HEK293 (cell line): ENCODE measurements at regions not wholly inside any gene's neighbourhood (a gene's known extent, or its start where the extent isn't known, plus 50 kb on each side); places are given as distances from the start of the nearest gene placed in this dataset.

Source experiments
- CTCF ChIA-PET: fragments of 350-600 bp; formaldehyde crosslinking; extraction: SDS; loops from one replicate; lab custom pipeline; 2021; ENCODE audit warnings: antibody characterized with exemption; lab: Yijun Ruan, JAX
- POLR2A ChIA-PET: fragments of 300-600 bp; formaldehyde crosslinking; extraction: SDS; loops from one replicate; lab custom pipeline; 2020; ENCODE audit warnings: antibody characterized with exemption, inconsistent platforms; lab: Yijun Ruan, JAX
- H3K27ac ChIP-seq: fragments of 200-500 bp; sonication (Bioruptor generic); 2 replicates; pipeline ENCODE4 v1.5.1; 2014; ENCODE audit warnings: low read depth, low read length, control low read depth, inconsistent platforms; ENCODE audit errors: extremely low read depth
- H3K36me3 ChIP-seq, 2 experiments: fragments of 200-500 bp in 1 of 2; sonication (Bioruptor generic) in 1 of 2; 1 replicate in 1 of 2; 2 replicates in 1 of 2; pipeline ENCODE4 v1.5.1; 2014 to 2017; ENCODE audit warnings: inconsistent platforms in 2 of 2, low read length in 2 of 2; ENCODE audit not compliant: control insufficient read depth in 2 of 2, insufficient read depth in 1 of 2
- H3K4me1 ChIP-seq: fragments of 200-500 bp; sonication (Bioruptor generic); 2 replicates; pipeline ENCODE4 v1.5.1; 2014; ENCODE audit warnings: mild to moderate bottlenecking, low read length, inconsistent platforms; ENCODE audit not compliant: control insufficient read depth, insufficient read depth
- H3K4me3 ChIP-seq: 2 replicates; pipeline ENCODE4 v1.5.1; 2011; ENCODE audit warnings: low read depth, mild to moderate bottlenecking, control low read depth, low read length, moderate library complexity
- H3K9me3 ChIP-seq: fragments of 200-500 bp; sonication (Bioruptor generic); 2 replicates; pipeline ENCODE4 v1.5.1; 2014; ENCODE audit warnings: low read depth, low read length, inconsistent platforms; ENCODE audit not compliant: control insufficient read depth, insufficient read depth
- ATF2 ChIP-seq: fragments of 450-650 bp; formaldehyde crosslinking; IDR thresholded peaks from 2 replicates; pipeline ENCODE4 v1.5.1; 2016; ENCODE audit warnings: missing biosample characterization, missing genetic modification characterization, low read depth
- IKZF3 ChIP-seq: fragments of 450-650 bp; IDR thresholded peaks from 2 replicates; pipeline ENCODE4 v1.5.0; 2018; ENCODE audit warnings: missing biosample characterization, mild to moderate bottlenecking, missing genetic modification characterization, moderate library complexity
- OSR2 ChIP-seq: fragments of 450-650 bp; formaldehyde crosslinking; IDR thresholded peaks from 2 replicates; pipeline ENCODE4 v1.5.1; 2016; ENCODE audit warnings: missing biosample characterization, missing genetic modification characterization
- TRIM28 ChIP-seq: IDR thresholded peaks from 2 replicates; pipeline ENCODE4 v1.6.1; 2011; ENCODE audit warnings: low read length, control low read depth, borderline replicate concordance
- WT1 ChIP-seq: fragments of 450-650 bp; formaldehyde crosslinking; IDR thresholded peaks from 2 replicates; pipeline ENCODE4 v1.5.1; 2016; ENCODE audit warnings: missing biosample characterization, missing genetic modification characterization
- ZBTB44 ChIP-seq: fragments of 450-650 bp; IDR thresholded peaks from 2 replicates; pipeline ENCODE4 v1.5.1; 2018; ENCODE audit warnings: missing biosample characterization, mild to moderate bottlenecking, missing genetic modification characterization
- ZFP41 ChIP-seq: fragments of 450-650 bp; formaldehyde crosslinking; IDR thresholded peaks from 2 replicates; pipeline ENCODE4 v1.5.1; 2016; ENCODE audit warnings: missing biosample characterization, missing genetic modification characterization, borderline replicate concordance
- ZNF112 ChIP-seq: fragments of 450-650 bp; formaldehyde crosslinking; IDR thresholded peaks from 2 replicates; pipeline ENCODE4 v1.5.0; 2017; ENCODE audit warnings: missing biosample characterization, missing genetic modification characterization
- ZNF140 ChIP-seq: fragments of 450-650 bp; formaldehyde crosslinking; IDR thresholded peaks from 2 replicates; pipeline ENCODE4 v1.5.1; 2016; ENCODE audit warnings: missing biosample characterization, missing genetic modification characterization
- ZNF148 ChIP-seq: fragments of 450-650 bp; formaldehyde crosslinking; IDR thresholded peaks from 2 replicates; pipeline ENCODE4 v1.5.0; 2017; ENCODE audit warnings: missing biosample characterization, missing genetic modification characterization, borderline replicate concordance
- ZNF24 ChIP-seq: fragments of 450-650 bp; formaldehyde crosslinking; IDR thresholded peaks from 2 replicates; pipeline ENCODE4 v1.5.1; 2016; ENCODE audit warnings: missing biosample characterization, missing genetic modification characterization
- ZNF280C ChIP-seq: fragments of 450-650 bp; formaldehyde crosslinking; IDR thresholded peaks from 2 replicates; pipeline ENCODE4 v1.5.1; 2016; ENCODE audit warnings: missing biosample characterization, missing genetic modification characterization
- ZNF501 ChIP-seq: fragments of 450-650 bp; formaldehyde crosslinking; IDR thresholded peaks from 2 replicates; pipeline ENCODE4 v1.5.1; 2016; ENCODE audit warnings: missing biosample characterization, missing genetic modification characterization
- ZNF510 ChIP-seq: fragments of 450-650 bp; formaldehyde crosslinking; IDR thresholded peaks from 2 replicates; pipeline ENCODE4 v1.5.1; 2018; ENCODE audit warnings: mild to moderate bottlenecking, missing genetic modification characterization, missing biosample characterization; ENCODE audit not compliant: insufficient replicate concordance
- ZNF513 ChIP-seq: fragments of 450-650 bp; IDR thresholded peaks from 2 replicates; pipeline ENCODE4 v1.5.1; 2018; ENCODE audit warnings: missing biosample characterization, missing genetic modification characterization
- ZNF561 ChIP-seq: fragments of 450-650 bp; IDR thresholded peaks from 2 replicates; pipeline ENCODE4 v1.5.1; 2018; ENCODE audit warnings: missing biosample characterization, missing genetic modification characterization, borderline replicate concordance
- ZNF621 ChIP-seq: fragments of 450-650 bp; formaldehyde crosslinking; IDR thresholded peaks from 2 replicates; pipeline ENCODE4 v1.5.1; 2017; ENCODE audit warnings: missing biosample characterization, missing genetic modification characterization
- ZNF677 ChIP-seq: fragments of 450-650 bp; IDR thresholded peaks from 2 replicates; pipeline ENCODE4 v1.5.0; 2018; ENCODE audit warnings: missing biosample characterization, mild to moderate bottlenecking, missing genetic modification characterization, moderate library complexity
- ZNF747 ChIP-seq: fragments of 450-650 bp; formaldehyde crosslinking; IDR thresholded peaks from 2 replicates; pipeline ENCODE4 v1.5.1; 2016; ENCODE audit warnings: missing biosample characterization, missing genetic modification characterization
- ZSCAN5A ChIP-seq: fragments of 450-650 bp; formaldehyde crosslinking; IDR thresholded peaks from 2 replicates; pipeline ENCODE4 v1.5.1; 2016; ENCODE audit warnings: missing biosample characterization, missing genetic modification characterization

- CTCF ChIA-PET, result interaction anchor here (1.4 kb wide), 1 partner anchor 17 kb away, joined by 4 read pairs; no protein-coding TSS in a partner anchor
- POLR2A ChIA-PET, result no interaction called here
- Histone ChIP-seq H3K4me1 (no peaks in the 10 kb centered on the region), H3K4me3 (no peak overlapping the region)
- TF ChIP-seq OSR2 (tag by site-specific recombination), result no peak
- no peak for TF ChIP-seq ZNF621 (tag by site-specific recombination)
- TF ChIP-seq ZNF148, result no peak
- TF ChIP-seq ZNF510 (tag by site-specific recombination), result no peak
- no peak for TF ChIP-seq WT1 (tag by site-specific recombination)
- TF ChIP-seq ZBTB44 (tag by site-specific recombination), result no peak
- no peak for TF ChIP-seq ZSCAN5A (tag by site-specific recombination)
- no peak for TF ChIP-seq ZNF501
- no peak for TF ChIP-seq ZNF677 (tag by site-specific recombination)
- no peak for TF ChIP-seq ZNF747 (tag by site-specific recombination)
- TF ChIP-seq ZNF280C (tag by site-specific recombination), result no peak
- TF ChIP-seq ZNF112 (tag by site-specific recombination), result no peak
- TF ChIP-seq ZNF561 (tag by site-specific recombination), result no peak
- TF ChIP-seq ZNF140, result no peak
- no peak for TF ChIP-seq ZNF513 (tag by site-specific recombination)
- TF ChIP-seq ATF2 (tag by site-specific recombination), result no peak
- TF ChIP-seq ZNF24 (tag by site-specific recombination), result no peak
- TF ChIP-seq ZFP41, result no peak
- no peak for TF ChIP-seq TRIM28
- TF ChIP-seq IKZF3 (tag by site-specific recombination), result no peak
- TF ChIP-seq, all 188 proteins: peak for 0
- H3K36me3 ChIP-seq, result peaks cover 0 to 16% of the 10 kb centered on the region in 2 experiments; a peak in 1 of 3 replicates
- no peak overlapping the region for H3K27ac ChIP-seq
- no peaks in the 10 kb centered on the region for H3K9me3 ChIP-seq
Measured at GRCh38 chrX:10103023-10103422, 53.8 kb upstream of the CLCN4 start.
